Prostate gland (tissue), 2 donors: ENCODE measurements at regions not wholly inside any gene's neighbourhood (a gene's known extent, or its start where the extent isn't known, plus 50 kb on each side); places are given as distances from the start of the nearest gene placed in this dataset.

Experiments used
- CTCF ChIP-seq, 4 experiments: fragments of 200-600 bp in 2 of 4; fragments of 450-650 bp in 2 of 4; sonication (generic) in 2 of 4; IDR thresholded peaks; 1 replicate in 3 of 4; 2 replicates in 1 of 4; pipeline ENCODE4 v1.5.1; 2016 to 2019; ENCODE audit warnings: antibody characterized with exemption in 4 of 4, mild to moderate bottlenecking in 2 of 4, moderate library complexity in 2 of 4
- POLR2A ChIP-seq: fragments of 450-650 bp; IDR thresholded peaks from one replicate; pipeline ENCODE4 v1.6.1; 2016; ENCODE audit warnings: antibody characterized with exemption, mild to moderate bottlenecking
- POLR2AphosphoS5 ChIP-seq: sonication (generic); formaldehyde crosslinking; IDR thresholded peaks from one replicate; pipeline ENCODE4 v1.6.1; 2017; ENCODE audit warnings: antibody characterized with exemption

GRCh38 chr1:198838022-198838342 is 199.1 kb downstream of the PTPRC start:
- TF ChIP-seq CTCF (IDR thresholded peaks at IDR 0.05) (no peak), POLR2A (no peak), POLR2AphosphoS5 (no peak)
